ENCODE measurements at regions not wholly inside any gene's neighbourhood (a gene's known extent, or its start where the extent isn't known, plus 50 kb on each side); places are given as distances from the start of the nearest gene placed in this dataset.

GRCh38 chr15:29451201-29451781, 181.7 kb upstream of the NSMCE3 start:
- Mint-ChIP-seq H3K36me3 (ENCODE audit: low read depth) (no peaks in the 10 kb centered on the region), H3K4me1 (ENCODE audit: low read depth) (peaks cover 12% of the 10 kb centered on the region), H3K27ac (no peak overlapping the region), H3K9me3 (no peaks in the 10 kb centered on the region; the same call in 1 of the 2 replicates), H3K4me3 (no peak overlapping the region), H3K27me3 (ENCODE audit: insufficient read depth) (peaks cover 12% of the 10 kb centered on the region)
- DNase-seq = no peak
- TF ChIP-seq CTCF (IDR thresholded peaks at IDR 0.05) = no peak

GRCh38 chr15:29449136-29449535, 179.5 kb upstream of the NSMCE3 start:
- Mint-ChIP-seq H3K4me3 (no peak overlapping the region), H3K9me3 (no peaks in the 10 kb centered on the region), H3K4me1 (ENCODE audit: low read depth) (peaks cover 12% of the 10 kb centered on the region), H3K27ac (no peak overlapping the region), H3K36me3 (ENCODE audit: low read depth) (no peaks in the 10 kb centered on the region), H3K27me3 (ENCODE audit: insufficient read depth) (peaks cover 8% of the 10 kb centered on the region)
- no peak for TF ChIP-seq CTCF (IDR thresholded peaks at IDR 0.05)
- no peak for DNase-seq

- Mint-ChIP-seq H3K36me3 (ENCODE audit: low read depth) (no peaks in the 10 kb centered on the region), H3K27me3 (ENCODE audit: insufficient read depth) (peaks cover 8% of the 10 kb centered on the region), H3K9me3 (no peaks in the 10 kb centered on the region; the same call in 1 of the 2 replicates), H3K4me3 (no peak overlapping the region), H3K4me1 (ENCODE audit: low read depth) (peaks cover 10% of the 10 kb centered on the region), H3K27ac (no peak overlapping the region)
- TF ChIP-seq CTCF (IDR thresholded peaks at IDR 0.05) = no peak
- no peak for DNase-seq
These were observed 178.7 kb upstream of the NSMCE3 start for GRCh38 chr15:29448320-29448719.

GRCh38 chr15:29446480-29446879, 176.9 kb upstream of the NSMCE3 start:
- Mint-ChIP-seq H3K9me3 (no peaks in the 10 kb centered on the region; the same call in 1 of the 2 replicates), H3K4me3 (no peak overlapping the region), H3K27me3 (ENCODE audit: insufficient read depth) (peaks cover 9% of the 10 kb centered on the region), H3K27ac (no peak overlapping the region), H3K4me1 (ENCODE audit: low read depth) (no peaks in the 10 kb centered on the region), H3K36me3 (ENCODE audit: low read depth) (no peaks in the 10 kb centered on the region)
- TF ChIP-seq CTCF (IDR thresholded peaks at IDR 0.05) = no peak
- no peak for DNase-seq

GRCh38 chr15:29442532-29442931, 172.9 kb upstream of the NSMCE3 start:
- no peak overlapping the region for H3K4me3 Mint-ChIP-seq
- H3K36me3 Mint-ChIP-seq (ENCODE audit: low read depth) = no peaks in the 10 kb centered on the region
- no peaks in the 10 kb centered on the region; the same call in 1 of the 2 replicates for H3K9me3 Mint-ChIP-seq
- TF ChIP-seq CTCF (IDR thresholded peaks at IDR 0.05) = no peak
- no peak for DNase-seq
- peaks cover 7% of the 10 kb centered on the region for H3K27me3 Mint-ChIP-seq (ENCODE audit: insufficient read depth)
- no peaks in the 10 kb centered on the region for H3K4me1 Mint-ChIP-seq (ENCODE audit: low read depth)
- no peak overlapping the region for H3K27ac Mint-ChIP-seq

Measured in HFFc6 (cell line).